HG03095 (cell line): ENCODE measurements at regions not wholly inside any gene's neighbourhood (a gene's known extent, or its start where the extent isn't known, plus 50 kb on each side); places are given as distances from the start of the nearest gene placed in this dataset.

Experiments
- ATAC-seq: cut with Tn5 transposase; IDR thresholded peaks from one replicate; pipeline ENCODE4 v1.9.1; 2021; ENCODE audit warnings: moderate library complexity; ENCODE audit not compliant: unreplicated experiment

DNA sequence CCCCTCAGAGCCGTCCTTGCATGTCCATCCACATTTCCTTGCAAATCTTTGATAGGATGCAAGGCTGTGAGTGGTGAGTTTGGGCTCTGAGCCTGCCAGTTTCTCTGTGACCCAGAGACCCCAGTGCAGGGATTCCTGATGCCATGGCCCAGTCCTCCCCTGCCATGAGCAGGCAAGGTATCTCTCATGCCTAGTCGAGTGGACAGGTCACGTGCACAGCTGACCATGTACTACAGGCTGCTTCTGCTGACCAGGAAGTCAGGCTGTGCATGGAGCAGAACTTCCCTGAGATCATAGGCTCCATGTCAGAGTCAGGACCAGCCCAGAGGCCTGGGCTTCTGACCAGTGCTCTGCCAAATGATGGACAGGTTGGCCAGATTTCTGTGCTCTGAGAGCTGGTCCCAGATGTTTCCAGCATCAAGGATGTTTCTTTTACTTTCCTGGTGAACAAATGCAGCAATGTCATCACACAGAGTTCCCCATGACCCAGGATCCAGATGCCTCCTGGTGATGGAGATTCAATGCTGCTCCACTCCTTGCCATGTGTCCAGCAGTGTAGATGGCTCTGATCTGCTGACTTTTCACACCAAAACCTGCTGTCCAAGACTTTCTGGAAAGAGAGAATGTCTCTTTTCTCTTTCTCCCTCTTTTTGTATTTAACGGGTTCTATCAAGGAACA lies 321.6 kb upstream of the HS6ST1 start:
- no peak for ATAC-seq

DNA sequence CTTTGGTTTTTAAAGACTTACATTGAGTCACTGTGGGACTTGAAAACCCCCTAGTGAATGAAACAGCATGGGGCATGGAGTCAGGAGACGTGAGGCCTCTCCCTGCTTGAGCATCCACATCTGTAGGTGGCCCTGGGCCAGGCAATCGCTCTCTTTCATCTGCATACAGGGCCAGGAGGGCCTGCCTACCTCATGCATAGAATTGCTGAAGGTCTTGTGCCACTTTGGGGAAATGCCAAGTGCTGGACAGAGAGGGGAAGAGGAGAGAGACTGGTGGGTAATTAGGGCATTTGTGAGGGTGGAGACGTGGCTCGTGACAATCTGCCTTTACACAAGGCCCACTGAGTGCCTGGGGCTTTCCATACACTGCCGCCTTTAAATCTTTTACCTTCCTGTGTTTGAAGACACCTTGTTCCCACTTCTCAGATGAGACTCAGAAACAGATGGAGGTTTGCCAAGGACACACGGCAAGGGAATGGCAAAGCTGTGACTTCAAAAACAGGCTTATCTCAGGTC lies 322.2 kb upstream of the HS6ST1 start:
- ATAC-seq = no peak

DNA sequence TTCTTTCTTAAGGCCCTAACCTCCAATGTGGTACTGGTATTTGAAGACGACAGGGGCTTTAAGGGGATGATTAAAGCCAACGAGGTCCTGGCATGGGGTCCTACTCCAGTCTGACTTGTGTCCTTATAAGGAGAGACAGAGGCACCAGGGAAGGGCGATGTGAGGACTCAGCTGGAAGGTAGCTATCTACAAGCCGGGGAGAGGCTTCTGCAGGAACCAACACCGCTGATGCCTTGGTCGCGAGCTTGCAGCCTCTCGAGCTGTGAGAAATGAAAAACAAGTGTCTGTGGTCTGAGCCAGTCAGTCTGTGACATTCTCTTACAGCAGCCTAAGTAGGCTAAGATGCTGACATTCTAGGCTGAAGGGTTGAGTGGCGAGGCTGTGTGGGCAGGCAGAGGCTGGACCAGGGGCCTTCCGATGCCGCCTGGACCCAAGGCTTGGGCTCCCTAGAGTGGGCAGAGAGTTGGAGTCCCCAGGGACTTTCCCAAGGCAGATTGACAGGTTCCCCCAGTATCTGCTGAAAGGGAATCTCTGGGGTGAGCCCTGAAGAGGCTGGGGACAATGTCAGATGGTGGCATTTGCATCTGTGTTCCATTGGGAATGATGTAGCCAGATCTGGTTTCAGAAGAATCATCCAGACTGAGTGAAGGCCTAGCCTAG lies 322.9 kb upstream of the HS6ST1 start:
- no peak for ATAC-seq

DNA sequence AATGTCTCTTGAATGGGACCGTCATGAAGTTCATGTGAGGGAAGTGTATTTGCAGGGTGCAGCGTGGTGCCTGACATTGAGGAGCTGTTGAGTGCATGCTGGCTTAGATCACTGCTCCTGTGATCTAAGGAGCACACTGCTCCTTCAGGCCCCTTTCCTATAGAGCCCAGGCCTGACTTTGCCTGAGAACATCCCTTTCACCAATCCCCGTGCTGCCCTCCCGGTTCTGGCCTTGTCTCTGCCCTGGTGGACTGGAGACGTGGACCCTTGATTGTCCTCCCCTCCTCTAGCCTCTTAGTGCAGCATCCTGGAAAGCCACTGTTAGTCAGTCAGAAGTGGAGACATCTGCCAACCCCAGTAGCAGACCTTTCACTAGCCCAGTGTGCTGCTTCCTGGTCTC lies 323.6 kb upstream of the HS6ST1 start:
- no peak for ATAC-seq

DNA sequence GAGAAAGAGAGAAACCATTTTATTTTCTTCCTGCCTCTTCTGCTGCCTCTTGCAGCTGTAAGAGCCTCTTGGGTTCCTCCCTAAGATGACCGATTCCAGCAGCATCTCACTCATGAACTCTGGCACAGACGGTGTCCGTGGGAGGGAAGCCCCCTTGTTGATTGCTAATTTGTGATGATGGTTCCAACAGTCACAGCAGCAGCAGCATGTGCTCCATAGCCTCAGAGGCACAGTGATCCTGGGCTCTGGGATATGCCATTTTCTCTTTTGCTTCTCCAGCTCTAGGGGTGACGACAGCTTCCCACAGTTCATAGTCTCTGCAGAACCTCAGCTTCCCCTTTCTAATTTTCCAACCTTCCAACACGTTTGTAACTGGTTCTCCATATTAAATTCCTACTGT lies 324.2 kb upstream of the HS6ST1 start:
- ATAC-seq = no peak

DNA sequence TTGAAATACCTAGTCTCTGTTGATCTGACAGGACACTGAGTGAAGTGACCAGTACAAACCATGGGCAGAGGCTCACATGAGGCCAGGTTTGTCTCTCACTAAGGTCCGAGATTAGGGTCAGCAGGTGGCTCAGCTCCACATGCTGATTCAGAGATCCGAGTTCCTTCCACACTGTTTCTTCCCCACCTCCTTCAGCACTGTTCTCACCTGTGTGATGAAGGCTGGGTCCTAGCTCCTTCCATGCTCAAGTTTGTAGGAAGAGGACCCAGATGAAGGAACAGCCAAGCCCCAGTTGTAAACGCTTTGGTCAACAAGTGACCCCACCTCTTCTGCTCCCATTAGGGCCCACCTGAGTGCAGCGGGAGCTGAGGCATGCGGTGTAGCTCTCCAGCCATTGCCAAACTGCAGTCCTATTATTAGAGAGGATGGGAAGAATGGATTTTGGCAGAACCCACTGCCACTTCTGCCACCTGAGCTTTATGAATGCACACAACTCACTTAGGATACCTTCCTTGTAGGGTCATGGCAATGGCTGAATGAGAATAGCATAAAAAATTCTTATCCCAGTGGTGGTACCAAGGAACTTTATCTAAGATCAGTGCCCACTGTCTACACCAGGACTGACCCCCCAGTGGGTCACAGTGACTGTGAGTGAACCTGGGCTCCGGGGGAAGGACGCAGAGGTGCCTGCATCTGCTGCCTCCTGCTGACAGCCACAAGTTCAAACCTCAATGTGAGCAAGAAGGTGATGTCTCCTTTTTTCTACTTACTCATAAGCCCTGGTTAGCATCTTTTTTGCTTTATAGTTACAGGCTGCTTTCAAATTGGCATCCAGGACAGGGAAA lies 324.8 kb upstream of the HS6ST1 start:
- ATAC-seq = no peak

DNA sequence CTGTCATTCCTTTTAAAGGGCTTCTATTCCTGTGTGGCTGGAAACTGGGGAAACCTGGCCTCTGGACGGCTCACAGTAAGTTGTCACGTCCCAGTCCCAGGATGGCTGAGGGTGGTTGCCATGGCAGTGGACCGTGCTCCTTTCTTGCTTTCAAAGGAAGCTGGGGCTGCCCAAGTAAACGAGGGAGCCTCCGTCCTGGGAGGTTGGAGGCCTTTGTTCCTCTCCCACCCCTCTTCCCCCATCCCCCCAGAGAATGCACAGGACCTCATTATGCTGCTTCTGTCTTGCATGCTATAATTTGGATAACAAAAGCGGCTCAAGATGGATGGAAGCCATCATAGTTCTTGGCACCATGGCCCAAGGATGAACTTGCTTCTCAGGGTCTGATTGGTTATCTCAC lies 325.5 kb upstream of the HS6ST1 start:
- ATAC-seq = no peak

DNA sequence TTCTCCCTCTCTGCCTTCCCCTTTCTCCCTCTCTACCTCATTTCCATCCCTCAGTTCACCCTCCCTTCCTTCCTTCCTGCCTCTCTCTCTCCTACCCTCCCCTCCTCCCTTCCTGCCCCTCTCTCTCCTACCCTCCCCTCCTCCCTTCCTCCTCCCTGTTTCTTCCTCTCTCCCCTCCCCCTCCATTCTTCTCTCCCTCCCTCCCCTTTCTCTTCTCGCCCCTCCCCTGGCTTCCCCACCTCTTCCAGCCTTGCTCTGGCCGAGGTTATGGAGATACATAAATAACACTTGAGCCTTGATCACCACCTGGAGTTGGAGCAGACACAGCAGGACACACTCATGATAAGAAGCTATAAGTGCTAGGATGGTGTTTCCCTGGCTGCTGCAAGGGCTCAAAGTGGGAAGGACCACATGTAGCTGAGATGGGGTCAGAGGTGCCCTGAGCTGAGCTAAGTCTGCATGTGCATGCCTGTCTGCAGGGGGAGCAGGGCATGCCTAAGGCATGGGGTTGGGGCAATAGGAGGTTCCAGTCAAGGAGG lies 326.1 kb upstream of the HS6ST1 start:
- ATAC-seq = no peak

DNA sequence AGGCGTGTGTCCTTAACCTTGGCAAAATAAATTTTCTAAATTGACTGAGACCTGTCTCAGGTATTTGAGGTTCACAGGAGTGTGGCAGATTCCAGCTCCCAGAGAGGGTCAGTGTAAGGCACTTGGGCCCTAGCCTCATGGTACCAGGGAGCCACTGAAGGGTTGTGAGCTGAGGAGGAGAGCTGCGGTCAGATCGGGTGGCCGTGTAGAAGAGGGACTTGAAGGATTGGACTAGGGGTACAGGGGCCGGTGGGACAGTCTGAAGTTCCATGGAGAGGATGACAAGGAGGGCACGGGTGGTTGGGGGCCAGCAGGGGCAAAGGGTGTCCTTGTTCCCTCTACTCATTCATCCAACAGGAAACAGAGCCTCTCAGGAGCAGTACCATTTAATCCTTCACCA lies 327.0 kb upstream of the HS6ST1 start:
- no peak for ATAC-seq

DNA sequence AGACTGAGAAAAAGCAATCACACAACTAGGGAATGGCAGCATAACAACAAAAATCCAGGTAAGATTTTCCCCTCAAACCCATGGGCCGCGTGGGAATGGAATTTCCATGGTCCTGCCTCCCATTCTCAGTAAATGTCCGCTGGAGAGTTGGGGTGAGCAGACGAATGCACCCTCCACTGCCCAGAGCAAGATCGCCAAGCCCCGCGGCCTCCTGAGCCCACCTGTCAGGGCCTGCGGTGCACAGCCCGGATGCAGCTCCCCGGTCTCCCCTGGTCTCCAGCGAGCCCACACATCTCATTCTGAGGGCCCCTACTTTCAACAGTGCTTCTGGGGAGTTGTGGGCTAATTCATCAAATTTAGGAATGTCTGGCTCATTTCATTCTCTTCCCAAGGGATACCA lies 327.4 kb upstream of the HS6ST1 start:
- ATAC-seq = no peak

DNA sequence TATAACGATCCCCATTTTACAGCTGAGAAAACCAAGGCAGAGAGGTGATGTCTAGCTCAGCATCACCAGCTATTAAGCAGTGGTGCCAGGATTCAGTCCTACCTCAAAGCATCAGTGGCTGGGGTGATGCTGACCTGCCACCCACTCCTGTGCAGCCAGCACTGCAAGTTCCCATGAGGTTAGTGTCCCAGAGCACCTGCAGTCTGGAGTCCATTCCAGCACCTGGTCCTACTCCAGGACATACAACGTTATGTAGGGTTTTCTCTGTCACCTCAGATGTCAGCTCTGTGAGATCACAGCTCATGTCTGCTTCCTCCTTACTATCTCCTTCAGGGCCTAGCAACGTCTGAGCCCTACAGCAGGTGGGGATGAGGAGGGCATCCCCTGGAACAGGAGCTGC lies 328.0 kb upstream of the HS6ST1 start:
- ATAC-seq = no peak

DNA sequence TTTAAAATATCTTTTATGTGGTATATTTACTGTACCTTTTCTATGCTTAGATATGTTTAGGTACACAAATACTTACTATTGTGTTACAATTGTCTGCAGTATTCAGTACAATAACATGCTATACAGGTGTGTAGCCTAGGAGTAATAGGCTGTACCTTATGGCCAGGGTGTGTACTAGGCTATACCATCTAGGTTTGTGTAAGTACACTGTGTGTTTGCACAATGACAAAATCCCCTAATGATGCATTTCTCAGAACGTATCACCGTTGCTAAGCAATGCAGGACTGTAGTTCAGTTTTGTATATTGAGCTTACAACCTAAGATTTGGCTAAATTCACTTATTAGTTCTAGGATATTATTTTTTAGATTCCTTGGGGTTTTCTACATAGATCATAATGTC lies 332.3 kb upstream of the HS6ST1 start:
- ATAC-seq = no peak

DNA sequence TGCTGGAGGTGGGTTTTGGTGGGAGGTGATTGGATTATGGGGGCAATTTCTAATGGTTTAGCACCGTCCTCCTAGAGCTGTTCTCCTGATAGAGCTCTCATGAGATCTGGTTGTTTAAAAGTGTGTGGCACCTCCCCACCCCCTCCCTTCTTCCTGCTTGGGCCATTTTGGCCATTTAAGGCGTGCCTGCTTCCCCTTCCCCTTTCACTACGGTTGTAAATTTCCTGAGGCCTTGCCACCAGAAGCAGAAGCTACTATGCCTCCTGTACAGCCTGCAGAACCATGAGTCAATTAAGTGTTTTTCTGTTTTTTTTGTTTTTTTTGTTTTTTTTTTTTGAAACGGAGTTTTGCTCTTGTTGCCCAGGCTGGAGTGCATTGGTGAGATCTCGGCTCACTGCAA lies 335.7 kb upstream of the HS6ST1 start:
- no peak for ATAC-seq

DNA sequence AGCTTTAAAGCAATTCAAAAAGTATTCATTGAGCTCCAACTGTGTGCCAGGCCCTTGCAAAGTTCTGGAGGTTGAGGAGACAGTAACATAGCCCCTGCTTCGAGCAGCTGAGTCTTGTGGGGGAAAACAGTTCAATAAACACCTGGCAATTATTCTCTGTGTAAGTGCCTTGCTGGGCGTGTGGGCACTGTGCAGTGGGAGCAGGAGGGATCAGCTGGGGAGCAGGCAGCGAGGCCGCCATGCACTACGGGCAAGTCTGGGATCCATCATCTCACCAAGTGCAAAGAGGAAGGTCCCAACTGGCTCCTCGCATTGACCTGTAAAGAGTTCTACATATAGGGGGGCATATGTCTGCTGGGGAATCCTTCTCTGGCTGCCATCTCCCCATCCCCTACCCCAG lies 342.2 kb upstream of the HS6ST1 start:
- ATAC-seq = no peak

DNA sequence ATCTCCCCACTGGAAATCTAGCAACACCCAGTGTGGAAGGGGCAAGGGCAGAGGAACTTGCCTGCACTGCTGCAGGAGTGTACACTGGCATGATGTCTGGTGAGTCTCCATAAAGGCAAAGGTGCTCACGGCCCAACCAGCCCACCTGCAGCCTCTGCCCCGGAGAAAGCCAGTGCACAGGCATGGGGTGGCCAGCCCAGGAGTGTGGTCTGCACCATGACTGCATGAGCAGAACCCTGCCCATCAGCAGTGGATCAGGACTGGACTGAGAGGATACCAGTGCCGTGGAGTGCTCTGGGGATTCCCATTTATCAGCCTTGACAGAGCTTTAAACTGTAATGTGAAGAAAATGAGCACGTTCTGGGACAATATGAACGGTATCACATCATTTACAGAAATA lies 342.6 kb upstream of the HS6ST1 start:
- no peak for ATAC-seq

DNA sequence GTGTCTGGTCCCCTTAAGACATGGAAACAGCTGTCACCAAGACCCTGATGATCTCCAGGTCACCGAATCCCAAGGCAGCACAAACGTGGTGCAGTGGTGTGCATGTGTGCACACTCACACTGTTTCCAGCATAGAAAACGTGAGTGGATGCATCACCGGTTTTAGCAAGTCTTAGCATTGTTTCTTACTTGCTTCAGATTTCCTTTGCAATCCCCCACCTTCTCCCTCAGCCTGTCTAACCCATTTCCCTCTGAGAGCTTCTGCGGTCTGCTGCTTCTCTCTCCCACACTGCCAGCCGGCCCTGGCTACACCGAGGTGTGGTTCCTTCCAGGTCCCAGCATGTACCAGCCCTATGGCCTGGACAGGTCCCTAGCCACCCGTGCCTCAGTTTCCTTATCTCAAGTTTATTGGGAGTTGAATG lies 343.4 kb upstream of the HS6ST1 start:
- no peak for ATAC-seq

DNA sequence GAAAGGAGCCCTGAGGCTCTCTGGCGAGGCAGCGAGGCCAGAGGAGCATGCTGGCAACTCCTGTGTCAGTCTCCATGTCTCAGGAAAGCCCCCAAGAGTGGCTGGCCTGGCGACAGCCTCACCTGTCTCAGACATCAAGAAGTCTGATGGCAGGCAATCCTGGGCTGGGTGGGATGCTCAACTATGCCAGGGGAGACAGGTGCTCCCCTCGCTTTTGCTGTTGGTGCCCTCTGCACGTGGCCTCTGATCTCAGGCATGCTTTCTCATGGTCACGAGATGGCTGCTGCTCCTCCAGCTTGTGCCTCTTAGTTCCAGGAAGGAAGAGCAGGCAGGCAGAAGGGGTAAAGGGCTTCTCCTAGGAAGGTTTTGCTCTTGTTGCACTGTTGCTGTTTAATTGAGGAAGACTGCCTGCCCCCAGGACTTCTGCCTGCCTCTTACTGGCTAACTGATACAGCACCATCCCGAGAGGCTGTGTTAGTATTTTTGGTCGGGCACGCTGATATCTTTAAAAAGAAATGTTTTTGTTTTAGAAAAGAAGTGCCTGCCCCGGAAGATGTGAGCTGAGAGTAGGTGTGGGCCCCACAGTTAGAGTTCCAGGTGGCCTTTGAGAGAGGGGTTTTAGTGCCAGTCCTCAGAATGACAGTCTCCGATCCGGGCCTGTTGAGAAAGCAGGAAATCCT lies 344.8 kb upstream of the HS6ST1 start:
- no peak for ATAC-seq

DNA sequence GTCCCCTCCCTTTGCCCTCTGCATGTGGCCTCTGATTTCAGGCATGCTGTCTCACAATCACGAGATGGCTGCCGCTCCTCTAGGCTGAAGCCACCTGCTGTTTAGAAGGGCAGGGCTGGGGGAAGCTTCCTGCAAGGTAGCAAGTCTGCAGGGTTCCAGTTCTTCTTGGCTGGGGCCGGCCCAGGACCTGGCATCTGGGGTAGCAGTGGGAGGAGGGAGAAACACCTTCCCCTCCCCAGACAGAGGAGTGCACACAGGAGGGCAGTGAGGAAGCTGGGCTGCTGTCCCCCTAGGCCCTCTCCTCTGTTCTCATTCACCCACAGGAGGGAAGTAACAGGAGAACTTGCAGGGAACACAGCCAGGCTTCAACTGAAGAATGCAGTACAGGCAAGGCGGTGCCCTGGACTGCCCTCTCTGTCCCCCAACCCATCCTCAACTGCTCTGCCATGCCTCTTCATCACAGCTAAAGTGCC lies 345.9 kb upstream of the HS6ST1 start:
- no peak for ATAC-seq

DNA sequence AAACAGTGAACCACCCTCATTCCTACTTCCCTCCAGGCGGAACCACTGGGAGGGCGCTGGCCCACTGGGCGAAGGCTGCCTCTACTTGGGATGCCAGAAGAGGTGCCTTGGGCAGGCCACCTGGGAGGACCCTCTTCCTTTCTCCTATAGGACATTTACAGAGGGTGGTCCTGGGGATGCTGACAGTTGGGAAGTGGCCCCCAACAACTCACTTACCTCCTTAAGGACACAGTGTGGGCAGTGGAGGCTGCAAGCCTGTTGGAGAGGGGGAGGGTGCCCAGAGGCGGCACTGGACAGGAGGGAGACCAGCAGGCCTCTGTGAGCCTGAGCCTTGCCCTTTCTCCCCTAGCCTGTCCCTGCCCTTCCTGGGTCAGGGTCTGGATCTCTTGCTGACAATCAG lies 346.4 kb upstream of the HS6ST1 start:
- ATAC-seq = no peak

DNA sequence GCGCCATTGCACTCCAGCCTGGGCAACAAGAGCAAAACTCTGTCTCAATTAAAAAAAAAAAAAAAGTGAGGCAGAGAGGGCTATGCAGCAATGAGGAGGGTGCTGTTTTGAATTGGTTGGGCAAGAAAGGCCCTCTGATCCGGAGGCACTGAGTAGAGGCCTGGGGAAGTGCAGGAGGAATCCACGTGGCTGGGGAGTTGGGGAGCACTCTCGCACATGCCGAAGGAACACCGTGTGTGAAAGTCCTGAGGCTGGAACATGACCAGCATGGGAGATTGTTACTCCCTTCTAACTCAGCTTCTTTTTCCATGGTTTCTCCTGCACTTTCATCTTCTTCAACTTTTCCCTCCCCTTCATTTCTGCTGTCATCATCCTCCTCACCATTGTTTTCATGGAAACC lies 347.9 kb upstream of the HS6ST1 start:
- ATAC-seq = no peak

DNA sequence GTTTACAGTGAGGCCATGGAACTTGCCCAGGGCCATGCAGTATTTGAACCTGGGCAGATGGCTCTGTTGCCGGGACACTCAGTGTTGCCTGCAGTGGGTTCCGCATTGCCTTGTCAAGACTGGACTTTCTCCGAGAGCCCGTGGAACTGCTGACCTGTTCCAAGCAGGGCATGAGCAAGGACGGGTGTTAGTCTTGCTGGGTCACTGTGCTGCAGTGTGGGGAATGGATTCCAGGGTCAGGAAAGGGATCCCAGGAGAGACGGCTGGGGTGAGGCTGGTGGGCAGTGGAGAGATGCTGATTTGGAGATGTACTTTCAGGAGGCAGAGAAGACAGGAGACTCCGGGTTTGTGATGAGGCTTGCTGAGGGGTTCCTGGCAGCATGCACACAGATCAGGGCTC lies 348.7 kb upstream of the HS6ST1 start:
- no peak for ATAC-seq
